Neural progenitor cell (in vitro differentiated cells): ENCODE measurements at regions not wholly inside any gene's neighbourhood (a gene's known extent, or its start where the extent isn't known, plus 50 kb on each side); places are given as distances from the start of the nearest gene placed in this dataset.

Source experiments
- DNase-seq: peaks from one replicate; pipeline ENCODE4 v3.0.0-alpha.2; 2016; ENCODE audit warnings: low spot score
- H2AFZ ChIP-seq: fragments of 200-600 bp; sonication (generic); replicated peaks from 2 replicates; pipeline ENCODE4 v1.6.1; 2016; ENCODE audit warnings: antibody characterized with exemption
- H3F3A ChIP-seq: fragments of 200-600 bp; sonication (generic); 2 replicates; pipeline ENCODE4 v1.6.1; 2016; ENCODE audit warnings: antibody characterized with exemption, low read depth
- H3K27ac ChIP-seq: fragments of 200-600 bp; sonication (generic); 2 replicates; pipeline ENCODE4 v1.5.1; 2016; ENCODE audit warnings: mild to moderate bottlenecking
- H3K27me3 ChIP-seq: fragments of 200-600 bp; sonication (generic); 2 replicates; pipeline ENCODE4 v1.6.1; 2016; ENCODE audit warnings: mild to moderate bottlenecking, moderate library complexity
- H3K36me3 ChIP-seq: fragments of 200-600 bp; sonication (generic); 2 replicates; pipeline ENCODE4 v1.5.1; 2016
- H3K4me1 ChIP-seq: fragments of 200-600 bp; sonication (generic); 2 replicates; pipeline ENCODE4 v1.6.1; 2016; ENCODE audit warnings: mixed run types
- H3K4me2 ChIP-seq: fragments of 200-600 bp; sonication (generic); 2 replicates; pipeline ENCODE4 v1.6.1; 2016
- H3K4me3 ChIP-seq: fragments of 200-600 bp; sonication (generic); 2 replicates; pipeline ENCODE4 v1.5.1; 2016
- H3K79me2 ChIP-seq: fragments of 200-600 bp; sonication (generic); 2 replicates; pipeline ENCODE4 v1.6.1; 2016; ENCODE audit warnings: low read depth
- H3K9ac ChIP-seq: fragments of 200-600 bp; sonication (generic); 2 replicates; pipeline ENCODE4 v1.6.1; 2016
- H3K9me3 ChIP-seq: fragments of 200-600 bp; sonication (generic); 2 replicates; pipeline ENCODE4 v1.5.1; 2016; ENCODE audit warnings: low read depth
- H4K20me1 ChIP-seq: fragments of 200-600 bp; sonication (generic); 2 replicates; pipeline ENCODE4 v1.6.1; 2016; ENCODE audit warnings: low read depth
- H3K27ac Mint-ChIP-seq: 3 replicates; pipeline ENCODE4 v1.8.0; 2021; ENCODE audit warnings: mixed read lengths
- H3K27me3 Mint-ChIP-seq: 2 replicates; pipeline ENCODE4 v1.8.0; 2022; ENCODE audit warnings: low read depth, mild to moderate bottlenecking, inconsistent platforms, moderate library complexity, mixed read lengths; ENCODE audit not compliant: insufficient read depth
- H3K36me3 Mint-ChIP-seq: 3 replicates; pipeline ENCODE4 v1.8.0; 2021; ENCODE audit warnings: mixed read lengths
- H3K4me1 Mint-ChIP-seq: 3 replicates; pipeline ENCODE4 v1.8.0; 2021; ENCODE audit warnings: mixed read lengths
- H3K4me3 Mint-ChIP-seq: 3 replicates; pipeline ENCODE4 v1.8.0; 2021; ENCODE audit warnings: mild to moderate bottlenecking, moderate library complexity, mixed read lengths
- H3K9me3 Mint-ChIP-seq: 3 replicates; pipeline ENCODE4 v1.8.0; 2020; ENCODE audit warnings: mixed read lengths
- EZH2 ChIP-seq: fragments of 200-600 bp; sonication (generic); IDR thresholded peaks from 2 replicates; pipeline ENCODE4 v1.6.1; 2017; ENCODE audit warnings: antibody characterized with exemption, mild to moderate bottlenecking, moderate library complexity
- EZH2phosphoT487 ChIP-seq: fragments of 200-600 bp; sonication (generic); IDR thresholded peaks from 2 replicates; pipeline ENCODE4 v1.6.1; 2017; ENCODE audit warnings: antibody characterized with exemption
- TF ChIP-seq, protein P1 (sequence below): fragments of 200-600 bp; sonication (generic); IDR thresholded peaks from 2 replicates; pipeline ENCODE4 v1.5.1; 2017; ENCODE audit warnings: antibody characterized with exemption, mild to moderate bottlenecking

GRCh38 chr7:23965296-23965695 is 255.3 kb downstream of the STK31 start:
- Histone ChIP-seq H3F3A (peaks cover 9% of the 10 kb centered on the region), H3K4me2 (no peak overlapping the region), H4K20me1 (no peaks in the 10 kb centered on the region), H3K36me3 (no peaks in the 10 kb centered on the region), H3K79me2 (no peaks in the 10 kb centered on the region), H3K4me3 (no peak overlapping the region), H2AFZ (no peak overlapping the region), H3K9me3 (no peaks in the 10 kb centered on the region), H3K4me1 (peaks cover 20% of the 10 kb centered on the region), H3K27me3 (no peaks in the 10 kb centered on the region), H3K27ac (no peak overlapping the region), H3K9ac (no peak overlapping the region)
- no peak for TF ChIP-seq EZH2phosphoT487
- TF ChIP-seq, protein P1, sequence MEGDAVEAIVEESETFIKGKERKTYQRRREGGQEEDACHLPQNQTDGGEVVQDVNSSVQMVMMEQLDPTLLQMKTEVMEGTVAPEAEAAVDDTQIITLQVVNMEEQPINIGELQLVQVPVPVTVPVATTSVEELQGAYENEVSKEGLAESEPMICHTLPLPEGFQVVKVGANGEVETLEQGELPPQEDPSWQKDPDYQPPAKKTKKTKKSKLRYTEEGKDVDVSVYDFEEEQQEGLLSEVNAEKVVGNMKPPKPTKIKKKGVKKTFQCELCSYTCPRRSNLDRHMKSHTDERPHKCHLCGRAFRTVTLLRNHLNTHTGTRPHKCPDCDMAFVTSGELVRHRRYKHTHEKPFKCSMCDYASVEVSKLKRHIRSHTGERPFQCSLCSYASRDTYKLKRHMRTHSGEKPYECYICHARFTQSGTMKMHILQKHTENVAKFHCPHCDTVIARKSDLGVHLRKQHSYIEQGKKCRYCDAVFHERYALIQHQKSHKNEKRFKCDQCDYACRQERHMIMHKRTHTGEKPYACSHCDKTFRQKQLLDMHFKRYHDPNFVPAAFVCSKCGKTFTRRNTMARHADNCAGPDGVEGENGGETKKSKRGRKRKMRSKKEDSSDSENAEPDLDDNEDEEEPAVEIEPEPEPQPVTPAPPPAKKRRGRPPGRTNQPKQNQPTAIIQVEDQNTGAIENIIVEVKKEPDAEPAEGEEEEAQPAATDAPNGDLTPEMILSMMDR, result no peak
- TF ChIP-seq EZH2, result no peak
- H3K27ac Mint-ChIP-seq, result no peak overlapping the region
- no peak for DNase-seq
- H3K9me3 Mint-ChIP-seq, result peaks cover 14% of the 10 kb centered on the region
- H3K4me3 Mint-ChIP-seq, result no peak overlapping the region
- peaks cover 10% of the 10 kb centered on the region for H3K27me3 Mint-ChIP-seq
- peaks cover 21% of the 10 kb centered on the region for H3K4me1 Mint-ChIP-seq
- peaks cover 2% of the 10 kb centered on the region for H3K36me3 Mint-ChIP-seq

GRCh38 chr7:23966941-23967340 is 256.9 kb downstream of the STK31 start:
- no peak for DNase-seq
- Histone ChIP-seq H3K4me3 (no peak overlapping the region), H3K4me2 (peak overlapping the region; percentile 40), H3K79me2 (no peaks in the 10 kb centered on the region), H3K27ac (peak overlapping the region; percentile 56), H2AFZ (no peak overlapping the region), H3K27me3 (no peaks in the 10 kb centered on the region), H3K36me3 (no peaks in the 10 kb centered on the region), H3K9ac (no peak overlapping the region), H3F3A (peaks cover 9% of the 10 kb centered on the region), H4K20me1 (no peaks in the 10 kb centered on the region), H3K9me3 (no peaks in the 10 kb centered on the region), H3K4me1 (peaks cover 20% of the 10 kb centered on the region)
- H3K9me3 Mint-ChIP-seq, result peaks cover 6% of the 10 kb centered on the region
- TF ChIP-seq EZH2 (no peak), EZH2phosphoT487 (no peak)
- TF ChIP-seq, protein P1, result no peak
- H3K4me1 Mint-ChIP-seq, result peaks cover 21% of the 10 kb centered on the region
- H3K36me3 Mint-ChIP-seq, result peaks cover 2% of the 10 kb centered on the region
- H3K4me3 Mint-ChIP-seq, result no peak overlapping the region
- H3K27ac Mint-ChIP-seq, result no peak overlapping the region
- peaks cover 6% of the 10 kb centered on the region for H3K27me3 Mint-ChIP-seq

DNA sequence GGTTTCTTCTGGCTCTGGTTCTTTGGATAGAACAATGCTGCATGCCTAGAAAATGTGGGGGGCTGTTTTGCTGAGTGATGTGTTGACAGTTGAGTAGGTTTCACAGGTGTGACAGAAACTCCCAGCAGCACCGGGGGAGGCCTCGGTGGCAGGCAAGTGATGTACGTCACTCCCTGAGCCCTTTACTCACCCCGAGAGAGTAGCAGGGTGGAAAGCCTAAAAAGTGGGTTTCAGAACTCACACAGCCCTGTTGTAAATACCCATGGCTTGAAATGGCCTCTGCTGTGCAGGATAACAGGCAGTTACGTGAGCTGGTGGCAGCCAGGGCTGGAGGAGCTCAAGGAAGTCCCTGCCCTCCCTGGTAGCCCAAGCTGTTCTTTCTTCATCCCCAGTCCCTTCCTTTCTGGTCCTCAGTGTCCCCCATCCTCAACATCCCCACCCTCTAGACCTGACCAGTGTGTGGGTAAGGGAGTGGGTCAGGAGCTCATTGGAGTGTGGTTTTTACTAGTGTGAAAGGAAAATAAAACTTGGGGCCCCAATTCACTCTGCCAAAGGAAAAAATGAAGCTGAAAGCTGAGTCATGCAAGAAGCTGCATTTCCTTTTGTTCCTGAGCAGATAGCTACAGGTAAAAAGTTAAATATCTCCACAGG is 258.1 kb downstream of the STK31 start:
- Mint-ChIP-seq H3K27ac (peak overlapping the region; percentile 84), H3K27me3 (peaks cover 6% of the 10 kb centered on the region), H3K4me3 (no peak overlapping the region), H3K9me3 (peaks cover 6% of the 10 kb centered on the region), H3K36me3 (no peaks in the 10 kb centered on the region), H3K4me1 (peaks cover 21% of the 10 kb centered on the region)
- Histone ChIP-seq H4K20me1 (no peaks in the 10 kb centered on the region), H3K4me3 (no peak overlapping the region), H3K9me3 (no peaks in the 10 kb centered on the region), H2AFZ (peak overlapping the region; percentile 36), H3K79me2 (no peaks in the 10 kb centered on the region), H3K4me1 (peaks cover 20% of the 10 kb centered on the region), H3F3A (peaks cover 9% of the 10 kb centered on the region), H3K9ac (no peak overlapping the region), H3K4me2 (peak overlapping the region; percentile 40), H3K27ac (peak overlapping the region; percentile 56), H3K27me3 (no peaks in the 10 kb centered on the region), H3K36me3 (no peaks in the 10 kb centered on the region)
- DNase-seq, result peak; percentile 29
- TF ChIP-seq EZH2 (no peak), EZH2phosphoT487 (no peak)
- TF ChIP-seq, protein P1, result no peak
